ENCODE measurements at regions not wholly inside any gene's neighbourhood (a gene's known extent, or its start where the extent isn't known, plus 50 kb on each side); places are given as distances from the start of the nearest gene placed in this dataset.

DNA sequence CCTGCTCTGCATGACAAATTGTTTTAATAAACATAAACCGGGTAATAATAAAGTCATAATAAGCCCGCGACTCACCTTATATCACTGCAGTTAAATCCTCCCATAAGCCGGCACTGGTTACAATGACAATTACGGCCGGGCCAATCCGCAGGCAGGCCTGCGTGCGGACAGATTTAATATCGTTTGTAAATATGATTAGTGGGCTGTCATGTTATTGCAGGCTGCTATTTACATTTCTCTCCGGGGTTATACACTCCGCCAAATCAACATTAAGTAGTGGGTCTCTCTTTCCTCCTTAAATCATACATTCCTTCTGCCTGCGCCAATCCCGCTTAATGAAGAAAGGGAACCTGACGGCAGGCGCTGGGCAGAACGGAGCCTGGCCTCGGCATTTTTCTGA is 51.8 kb upstream of the LMO1 start:
- Histone ChIP-seq H3T11ph (ENCODE audit: low read length) (no peak overlapping the region), H4K5ac (ENCODE audit: insufficient read length, low read depth, low read length) (no peak overlapping the region), H4K20me1 (ENCODE audit: control insufficient read depth, insufficient read depth, insufficient read length) (no peaks in the 10 kb centered on the region), H3K27ac (ENCODE audit: insufficient read length, low read depth, low read length) (no peak overlapping the region), H3K56ac (ENCODE audit: insufficient read length, low read depth, low read length) (no peak overlapping the region), H3K18ac (ENCODE audit: insufficient read length, low read depth, low read length) (no peak overlapping the region), H2BK5ac (ENCODE audit: insufficient read length, low read length) (no peak overlapping the region), H2AK5ac (ENCODE audit: insufficient read length, low read length) (no peak overlapping the region), H3K9ac (ENCODE audit: extremely low read depth, insufficient read length, low read length) (no peak overlapping the region), H4K91ac (ENCODE audit: insufficient read length, low read depth, low read length) (no peak overlapping the region), H3K4me1 (ENCODE audit: insufficient read depth, low read length) (no peaks in the 10 kb centered on the region), H3K14ac (ENCODE audit: insufficient read depth, low read length) (no peak overlapping the region), H4K8ac (replicated peaks; ENCODE audit: insufficient read length, low read depth, low read length) (no peak overlapping the region), H3K27me3 (ENCODE audit: insufficient read depth, low read length) (no peaks in the 10 kb centered on the region), H3K79me2 (ENCODE audit: insufficient read depth, low read length) (no peaks in the 10 kb centered on the region), H2BK120ac (ENCODE audit: low read depth, low read length, poor library complexity, severe bottlenecking) (no peak overlapping the region), H2BK12ac (ENCODE audit: insufficient read length, low read depth, low read length) (no peak overlapping the region), H3K23me2 (ENCODE audit: insufficient read length, low read depth, low read length, poor library complexity, severe bottlenecking) (no peaks in the 10 kb centered on the region), H2BK20ac (ENCODE audit: low read depth, low read length, poor library complexity, severe bottlenecking) (no peak overlapping the region), H3K23ac (ENCODE audit: insufficient read length, low read depth, low read length) (no peak overlapping the region), H3K4me2 (ENCODE audit: insufficient read depth, insufficient read length, low read length) (no peak overlapping the region), H3K9me3 (ENCODE audit: control insufficient read depth, low read depth, low read length) (no peaks in the 10 kb centered on the region), H3K4ac (ENCODE audit: low read depth, low read length) (no peak overlapping the region), H2AFZ (ENCODE audit: low read length) (no peak overlapping the region), H3K79me1 (ENCODE audit: insufficient read depth, low read depth, low read length, poor library complexity, severe bottlenecking) (no peaks in the 10 kb centered on the region), H2BK15ac (ENCODE audit: low read depth, low read length) (no peak overlapping the region)
- WGBS (ENCODE audit: extremely low coverage, insufficient read length, low lambda C conversion rate), result no CpG with 5 or more reads among the region's 18 CpGs
- Mint-ChIP-seq H3K4me1 (peaks cover 9 to 23% of the 10 kb centered on the region in 2 experiments), H3K27me3 (ENCODE audit: low read depth) (peaks cover 14% of the 10 kb centered on the region), H3K36me3 (ENCODE audit: insufficient read depth in 1 of 3, low read depth in 3 of 3) (no peaks in the 10 kb centered on the region), H3K4me3 (no peak overlapping the region), H3K9me3 (no peaks in the 10 kb centered on the region), H3K27ac (no peak overlapping the region)
- DNase-seq, result no peak
- no peak for TF ChIP-seq CTCF (conservative IDR thresholded peaks at IDR 0.05)

All from H9 (cell line).